SK-N-SH (cell line): ENCODE measurements at regions not wholly inside any gene's neighbourhood (a gene's known extent, or its start where the extent isn't known, plus 50 kb on each side); places are given as distances from the start of the nearest gene placed in this dataset.

ENCODE experiments used
- CTCF ChIP-seq: fragments of 200-600 bp; sonication (generic); IDR thresholded peaks from 2 replicates; pipeline ENCODE4 v1.6.1; 2017; ENCODE audit warnings: antibody characterized with exemption, mild to moderate bottlenecking, moderate library complexity
- EP300 ChIP-seq, 2 experiments: IDR thresholded peaks; 2 replicates each; pipeline versions ENCODE4 v1.4.0 to v1.6.1; 2012; ENCODE audit warnings: borderline replicate concordance in 1 of 2, low read depth in 1 of 2, low read length in 1 of 2
- EZH2phosphoT487 ChIP-seq: fragments of 200-600 bp; sonication (generic); IDR thresholded peaks from 2 replicates; pipeline ENCODE4 v1.6.1; 2017; ENCODE audit warnings: low read depth, mixed run types, mild to moderate bottlenecking, antibody characterized with exemption, moderate library complexity, borderline replicate concordance
- IRF3 ChIP-seq: fragments of 150-350 bp; IDR thresholded peaks from 2 replicates; pipeline ENCODE4 v1.6.1; 2016; ENCODE audit warnings: mild to moderate bottlenecking, low read depth, low read length
- MEF2A ChIP-seq: IDR thresholded peaks from 2 replicates; pipeline ENCODE4 v1.4.0; 2012; ENCODE audit warnings: low read depth, borderline replicate concordance
- NFIC ChIP-seq: IDR thresholded peaks from 2 replicates; pipeline ENCODE4 v1.4.0; 2012; ENCODE audit warnings: borderline replicate concordance
- POLR2AphosphoS5 ChIP-seq: IDR thresholded peaks from 2 replicates; pipeline ENCODE4 v1.6.1; 2012; ENCODE audit warnings: low read depth, low read length
- RCOR1 ChIP-seq: fragments of 150-350 bp; IDR thresholded peaks from 2 replicates; pipeline ENCODE4 v1.6.1; 2017; ENCODE audit warnings: antibody characterized with exemption, low read length
- REST ChIP-seq: IDR thresholded peaks from 2 replicates; pipeline ENCODE4 v1.6.1; 2012; ENCODE audit warnings: mild to moderate bottlenecking, low read depth, low read length, moderate library complexity
- SIN3A ChIP-seq: IDR thresholded peaks from 2 replicates; pipeline ENCODE4 v1.6.1; 2012; ENCODE audit warnings: low read depth, mild to moderate bottlenecking, low read length, moderate library complexity, borderline replicate concordance
- TAF1 ChIP-seq: IDR thresholded peaks from 2 replicates; pipeline ENCODE4 v1.6.1; 2012; ENCODE audit warnings: low read depth, mild to moderate bottlenecking, low read length, moderate library complexity, borderline replicate concordance
- USF2 ChIP-seq: fragments of 150-350 bp; IDR thresholded peaks from 2 replicates; pipeline ENCODE4 v1.6.1; 2017; ENCODE audit warnings: antibody characterized with exemption, low read length, low read depth, borderline replicate concordance
- YY1 ChIP-seq: IDR thresholded peaks from 2 replicates; pipeline ENCODE4 v1.4.0; 2012; ENCODE audit warnings: low read depth, mild to moderate bottlenecking

GRCh38 chr1:30258471-30258870 is 464.9 kb downstream of the MATN1 start:
- TF ChIP-seq USF2 (no peak), REST (no peak), TAF1 (no peak), CTCF (no peak), POLR2AphosphoS5 (no peak), YY1 (no peak), RCOR1 (no peak), MEF2A (no peak), EZH2phosphoT487 (no peak), IRF3 (no peak), NFIC (no peak), SIN3A (no peak), EP300 (IDR thresholded peaks at IDR 0.05; ENCODE audit: borderline replicate concordance in 1 of 2, low read depth in 1 of 2, low read length in 1 of 2) (no peak)
